Mesothelial cell of epicardium (in vitro differentiated cells): ENCODE measurements at regions not wholly inside any gene's neighbourhood (a gene's known extent, or its start where the extent isn't known, plus 50 kb on each side); places are given as distances from the start of the nearest gene placed in this dataset.

Source experiments
- DNase-seq, 2 experiments: peaks; one replicate each; pipeline ENCODE4 v3.0.0; 2021; ENCODE audit warnings: low spot score in 2 of 2; ENCODE audit not compliant: unreplicated experiment in 2 of 2
- H3K27ac Mint-ChIP-seq: 2 replicates; pipeline ENCODE4 v1.8.0; 2021; ENCODE audit warnings: mixed read lengths
- H3K27me3 Mint-ChIP-seq: 2 replicates; pipeline ENCODE4 v1.8.0; 2021; ENCODE audit warnings: low read depth, mixed read lengths
- H3K36me3 Mint-ChIP-seq: 2 replicates; pipeline ENCODE4 v1.8.0; 2021; ENCODE audit warnings: mixed read lengths
- H3K4me1 Mint-ChIP-seq: 2 replicates; pipeline ENCODE4 v1.8.0; 2021; ENCODE audit warnings: mixed read lengths
- H3K4me3 Mint-ChIP-seq: 2 replicates; pipeline ENCODE4 v1.8.0; 2021; ENCODE audit warnings: mild to moderate bottlenecking, moderate library complexity, mixed read lengths
- H3K9me3 Mint-ChIP-seq: 2 replicates; pipeline ENCODE4 v1.8.0; 2021; ENCODE audit warnings: mixed read lengths
- TF ChIP-seq, protein P1 (sequence below): fragments of 200-600 bp; sonication (generic); IDR thresholded peaks from one replicate; pipeline ENCODE4 v1.5.0; 2021; ENCODE audit warnings: antibody characterized with exemption; ENCODE audit not compliant: unreplicated experiment

DNA sequence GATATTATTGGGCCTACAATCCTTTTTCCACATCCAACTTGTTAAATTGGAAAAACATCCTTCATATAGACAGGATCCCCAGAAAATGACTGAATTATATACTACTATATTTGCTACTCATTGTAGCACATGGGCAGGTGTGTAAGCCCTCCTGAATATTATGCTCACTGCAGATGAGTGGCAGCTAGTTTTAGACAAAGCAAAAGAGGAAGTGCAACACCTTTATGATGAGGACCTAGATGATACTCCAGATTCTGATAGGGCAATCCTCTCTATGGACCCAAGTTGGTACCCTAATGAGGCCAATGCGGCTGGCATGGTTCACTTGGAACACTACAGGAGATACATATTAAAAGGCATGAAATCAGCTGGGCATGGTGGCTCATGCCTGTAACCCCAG is 119.1 kb upstream of the PLCL2 start:
- Mint-ChIP-seq H3K36me3 (no peaks in the 10 kb centered on the region), H3K9me3 (peaks cover 9% of the 10 kb centered on the region), H3K4me1 (peaks cover 6% of the 10 kb centered on the region), H3K27me3 (peaks cover 3% of the 10 kb centered on the region), H3K27ac (no peak overlapping the region), H3K4me3 (no peak overlapping the region)
- TF ChIP-seq, protein P1, sequence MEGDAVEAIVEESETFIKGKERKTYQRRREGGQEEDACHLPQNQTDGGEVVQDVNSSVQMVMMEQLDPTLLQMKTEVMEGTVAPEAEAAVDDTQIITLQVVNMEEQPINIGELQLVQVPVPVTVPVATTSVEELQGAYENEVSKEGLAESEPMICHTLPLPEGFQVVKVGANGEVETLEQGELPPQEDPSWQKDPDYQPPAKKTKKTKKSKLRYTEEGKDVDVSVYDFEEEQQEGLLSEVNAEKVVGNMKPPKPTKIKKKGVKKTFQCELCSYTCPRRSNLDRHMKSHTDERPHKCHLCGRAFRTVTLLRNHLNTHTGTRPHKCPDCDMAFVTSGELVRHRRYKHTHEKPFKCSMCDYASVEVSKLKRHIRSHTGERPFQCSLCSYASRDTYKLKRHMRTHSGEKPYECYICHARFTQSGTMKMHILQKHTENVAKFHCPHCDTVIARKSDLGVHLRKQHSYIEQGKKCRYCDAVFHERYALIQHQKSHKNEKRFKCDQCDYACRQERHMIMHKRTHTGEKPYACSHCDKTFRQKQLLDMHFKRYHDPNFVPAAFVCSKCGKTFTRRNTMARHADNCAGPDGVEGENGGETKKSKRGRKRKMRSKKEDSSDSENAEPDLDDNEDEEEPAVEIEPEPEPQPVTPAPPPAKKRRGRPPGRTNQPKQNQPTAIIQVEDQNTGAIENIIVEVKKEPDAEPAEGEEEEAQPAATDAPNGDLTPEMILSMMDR, result no peak
- no peak for DNase-seq

DNA sequence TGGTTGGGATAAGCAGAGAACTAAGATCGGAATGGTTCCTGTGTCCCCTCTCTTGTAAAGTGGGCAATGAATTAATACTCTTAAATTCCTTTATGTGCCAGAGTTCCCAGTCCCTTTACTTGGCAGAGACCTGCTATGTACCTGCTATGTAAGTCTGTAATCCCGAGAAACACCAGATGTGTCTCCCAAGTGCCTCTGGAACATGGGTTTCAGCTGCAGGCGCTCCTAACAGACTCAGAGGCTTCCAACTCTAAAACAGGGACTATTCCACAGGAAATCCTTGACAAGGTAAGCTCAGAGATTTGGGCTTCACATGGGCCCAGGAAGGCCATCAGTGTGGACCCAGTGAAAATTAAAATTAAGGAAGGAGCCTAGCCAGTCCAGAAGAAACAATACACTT is 117.7 kb upstream of the PLCL2 start:
- TF ChIP-seq, protein P1, result no peak
- no peak for DNase-seq
- peaks cover 3% of the 10 kb centered on the region for H3K27me3 Mint-ChIP-seq
- peaks cover 6% of the 10 kb centered on the region for H3K9me3 Mint-ChIP-seq
- peaks cover 6% of the 10 kb centered on the region for H3K4me1 Mint-ChIP-seq
- H3K27ac Mint-ChIP-seq, result no peak overlapping the region
- H3K36me3 Mint-ChIP-seq, result no peaks in the 10 kb centered on the region
- H3K4me3 Mint-ChIP-seq, result no peak overlapping the region

DNA sequence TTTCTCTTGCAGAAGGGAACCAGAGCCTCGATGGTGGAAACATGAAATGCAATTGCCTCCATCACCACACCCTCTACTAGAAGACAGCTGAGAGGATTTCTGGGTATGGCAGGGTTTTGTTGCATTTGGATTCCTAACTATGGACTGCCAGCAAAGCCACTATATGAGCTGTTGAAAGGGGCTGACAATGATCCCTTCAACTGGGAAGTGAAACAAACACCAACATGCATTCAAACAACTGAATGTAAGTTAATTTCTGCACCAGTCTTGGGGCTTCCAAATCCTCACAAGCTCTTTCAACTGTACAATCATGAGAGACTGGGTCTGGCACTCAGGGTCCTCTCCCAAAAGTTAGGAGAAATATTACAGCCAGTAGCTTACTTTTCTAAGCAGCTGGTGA is 116.7 kb upstream of the PLCL2 start:
- Mint-ChIP-seq H3K27ac (no peak overlapping the region), H3K27me3 (peaks cover 3% of the 10 kb centered on the region), H3K36me3 (no peaks in the 10 kb centered on the region), H3K4me3 (no peak overlapping the region), H3K4me1 (peaks cover 6% of the 10 kb centered on the region), H3K9me3 (no peaks in the 10 kb centered on the region)
- TF ChIP-seq, protein P1, result no peak
- no peak for DNase-seq

DNA sequence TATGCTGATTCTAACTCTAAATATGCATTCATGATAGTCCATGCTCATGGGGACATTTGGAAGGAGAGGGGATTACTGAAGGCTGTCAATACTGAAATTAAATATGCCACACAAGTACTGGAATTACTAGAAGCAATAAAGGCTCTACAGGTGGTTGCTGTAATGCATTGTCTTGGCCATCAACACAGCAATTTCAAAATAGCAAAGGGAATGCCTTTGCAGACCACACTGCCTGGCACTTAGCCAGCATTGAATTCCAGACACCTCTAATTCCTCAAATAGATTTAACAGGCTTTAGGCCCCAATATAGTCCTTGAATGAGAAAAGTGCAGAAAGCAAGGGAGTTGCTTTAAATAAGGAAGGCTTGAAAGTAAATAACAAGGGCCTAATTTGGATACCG is 115.8 kb upstream of the PLCL2 start:
- no peak for DNase-seq
- Mint-ChIP-seq H3K27me3 (peaks cover 3% of the 10 kb centered on the region), H3K9me3 (no peaks in the 10 kb centered on the region), H3K4me3 (no peak overlapping the region), H3K36me3 (no peaks in the 10 kb centered on the region), H3K27ac (no peak overlapping the region), H3K4me1 (peaks cover 6% of the 10 kb centered on the region)
- TF ChIP-seq, protein P1, result no peak

DNA sequence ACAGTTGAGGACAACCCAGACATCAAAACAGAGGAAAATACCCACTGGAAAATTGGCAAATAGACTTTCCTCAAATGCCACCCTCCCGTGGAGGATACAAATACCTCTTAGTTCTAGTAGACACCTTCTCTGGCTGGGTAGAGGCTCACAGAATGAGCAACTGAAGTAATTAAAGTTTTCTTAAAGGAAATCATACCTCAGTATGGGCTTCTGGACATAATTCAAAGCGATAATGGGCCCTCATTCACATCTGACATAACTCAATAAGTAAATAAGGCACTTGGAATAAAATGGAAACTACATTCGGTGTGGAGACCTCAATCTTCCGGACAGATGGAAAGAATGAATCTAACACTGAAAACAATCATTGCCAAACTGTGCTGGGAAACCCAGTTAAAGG is 115.2 kb upstream of the PLCL2 start:
- no peaks in the 10 kb centered on the region for H3K36me3 Mint-ChIP-seq
- DNase-seq, result no peak
- peaks cover 3% of the 10 kb centered on the region for H3K27me3 Mint-ChIP-seq
- H3K9me3 Mint-ChIP-seq, result no peaks in the 10 kb centered on the region
- TF ChIP-seq, protein P1, result no peak
- peaks cover 6% of the 10 kb centered on the region for H3K4me1 Mint-ChIP-seq
- no peak overlapping the region for H3K4me3 Mint-ChIP-seq
- H3K27ac Mint-ChIP-seq, result no peak overlapping the region

DNA sequence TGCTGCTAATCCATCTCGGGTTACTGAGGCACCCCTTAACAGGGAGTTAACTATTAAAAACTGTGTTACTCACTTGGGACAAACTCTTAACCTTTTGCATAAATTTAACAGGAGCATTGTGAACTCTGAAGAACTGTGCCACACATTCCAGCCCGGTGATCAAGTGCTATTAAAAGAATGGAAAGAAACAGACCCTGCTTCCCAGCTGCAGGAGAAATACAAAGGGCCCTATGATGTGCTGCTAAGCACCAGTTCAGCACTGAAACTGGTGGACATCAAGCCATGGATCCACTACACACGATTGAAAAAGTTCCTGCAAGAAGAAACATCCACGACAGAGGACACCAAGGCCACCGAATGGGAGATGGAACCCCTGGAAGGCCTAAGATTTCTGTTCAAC is 114.7 kb upstream of the PLCL2 start:
- TF ChIP-seq, protein P1, result no peak
- peaks cover 3% of the 10 kb centered on the region for H3K27me3 Mint-ChIP-seq
- H3K4me1 Mint-ChIP-seq, result peaks cover 6% of the 10 kb centered on the region
- no peaks in the 10 kb centered on the region for H3K36me3 Mint-ChIP-seq
- no peak overlapping the region for H3K27ac Mint-ChIP-seq
- H3K4me3 Mint-ChIP-seq, result no peak overlapping the region
- DNase-seq, result no peak
- no peaks in the 10 kb centered on the region for H3K9me3 Mint-ChIP-seq
